ENCODE measurements at regions not wholly inside any gene's neighbourhood (a gene's known extent, or its start where the extent isn't known, plus 50 kb on each side); places are given as distances from the start of the nearest gene placed in this dataset.

DNA sequence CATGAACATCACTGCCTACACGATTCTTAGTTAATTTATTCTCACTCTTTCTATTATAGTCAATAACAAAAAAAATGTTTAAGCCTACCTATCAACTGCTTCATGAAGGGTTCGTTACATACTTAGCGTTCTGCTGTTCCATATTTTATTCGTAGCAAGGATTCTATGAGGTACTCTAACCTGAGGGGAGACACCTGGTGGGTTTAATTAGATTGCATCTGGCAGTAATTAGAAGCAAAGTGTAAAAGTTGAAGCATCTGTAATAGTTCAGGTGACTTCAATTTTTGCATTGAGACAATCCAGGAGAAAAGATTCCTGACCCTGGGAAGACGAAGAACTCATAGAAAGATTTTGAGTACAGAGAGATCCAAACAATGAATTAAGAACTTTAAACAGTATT lies 1655.8 kb upstream of the TENM3 start:
- H3K27ac Mint-ChIP-seq: no peak overlapping the region
- H3K9me3 Mint-ChIP-seq: peaks cover 0 to 4% (median 0%) of the 10 kb centered on the region in 7 donors

DNA sequence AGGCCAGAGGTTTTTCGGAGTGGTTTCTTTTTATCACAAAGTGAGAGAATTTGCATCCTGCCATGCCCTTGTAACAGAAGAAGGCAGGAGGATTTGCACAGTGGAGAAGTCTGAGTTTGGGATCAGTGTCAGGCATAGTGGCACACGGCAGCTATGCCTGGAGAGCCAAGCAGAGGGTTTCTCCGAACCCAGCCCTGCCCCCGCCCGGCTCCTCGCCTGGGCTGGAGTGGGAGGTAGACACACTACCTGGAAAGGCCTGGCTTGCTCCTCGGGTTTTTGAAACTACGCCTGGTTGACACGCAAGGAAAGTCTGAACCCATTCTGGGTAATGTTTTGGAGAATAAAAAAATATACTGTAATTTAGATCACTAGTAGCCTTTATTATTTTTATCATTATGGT lies 1653.6 kb upstream of the TENM3 start:
- H3K36me3 ChIP-seq (replicated peaks in 1 of 2; ENCODE audit: control insufficient read depth in 1 of 2, insufficient read depth in 2 of 2, low read length in 2 of 2): no peaks in the 10 kb centered on the region
- H3K79me2 ChIP-seq (ENCODE audit: insufficient read depth, low read length): no peaks in the 10 kb centered on the region
- H3K36me3 Mint-ChIP-seq: no peaks in the 10 kb centered on the region
- no peak overlapping the region for H3K4me3 ChIP-seq (replicated peaks in 1 of 3; ENCODE audit: low read depth in 2 of 3, low read length in 3 of 3)
- TF ChIP-seq, protein P1, sequence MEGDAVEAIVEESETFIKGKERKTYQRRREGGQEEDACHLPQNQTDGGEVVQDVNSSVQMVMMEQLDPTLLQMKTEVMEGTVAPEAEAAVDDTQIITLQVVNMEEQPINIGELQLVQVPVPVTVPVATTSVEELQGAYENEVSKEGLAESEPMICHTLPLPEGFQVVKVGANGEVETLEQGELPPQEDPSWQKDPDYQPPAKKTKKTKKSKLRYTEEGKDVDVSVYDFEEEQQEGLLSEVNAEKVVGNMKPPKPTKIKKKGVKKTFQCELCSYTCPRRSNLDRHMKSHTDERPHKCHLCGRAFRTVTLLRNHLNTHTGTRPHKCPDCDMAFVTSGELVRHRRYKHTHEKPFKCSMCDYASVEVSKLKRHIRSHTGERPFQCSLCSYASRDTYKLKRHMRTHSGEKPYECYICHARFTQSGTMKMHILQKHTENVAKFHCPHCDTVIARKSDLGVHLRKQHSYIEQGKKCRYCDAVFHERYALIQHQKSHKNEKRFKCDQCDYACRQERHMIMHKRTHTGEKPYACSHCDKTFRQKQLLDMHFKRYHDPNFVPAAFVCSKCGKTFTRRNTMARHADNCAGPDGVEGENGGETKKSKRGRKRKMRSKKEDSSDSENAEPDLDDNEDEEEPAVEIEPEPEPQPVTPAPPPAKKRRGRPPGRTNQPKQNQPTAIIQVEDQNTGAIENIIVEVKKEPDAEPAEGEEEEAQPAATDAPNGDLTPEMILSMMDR (IDR thresholded peaks at IDR 0.05): no peak
- WGBS (ENCODE audit: insufficient coverage): 93% methylated on average over 6 of the region's 9 CpGs
- no peak overlapping the region for H3K27ac ChIP-seq (ENCODE audit: low read depth in 1 of 2, low read length in 2 of 2)
- no peaks in the 10 kb centered on the region for H3K27me3 Mint-ChIP-seq (ENCODE audit: low read depth in 3 of 3)
- H3K4me1 Mint-ChIP-seq: no peaks in the 10 kb centered on the region
- no peak for DNase-seq
- peaks cover 0 to 5% of the 10 kb centered on the region in 2 donors for H3K9me3 ChIP-seq (replicated peaks in 1 of 2; ENCODE audit: control insufficient read depth in 1 of 2, insufficient read depth in 1 of 2, low read length in 2 of 2)
- intact Hi-C loops (cut with micrococcal nuclease): no loop called here
- peaks cover 0 to 6% (median 1%) of the 10 kb centered on the region in 7 donors for H3K9me3 Mint-ChIP-seq
- H4K20me1 ChIP-seq (ENCODE audit: insufficient read depth, low read length): no peaks in the 10 kb centered on the region
- H3K27me3 ChIP-seq (ENCODE audit: control insufficient read depth in 2 of 2, insufficient read depth in 2 of 2, low read length in 2 of 2): no peaks in the 10 kb centered on the region
- no peak overlapping the region for H3K27ac Mint-ChIP-seq
- H3K4me2 ChIP-seq (replicated peaks; ENCODE audit: extremely low read depth, low read length, poor library complexity, severe bottlenecking): no peak overlapping the region
- H3K4me1 ChIP-seq (ENCODE audit: control insufficient read depth in 1 of 2, insufficient read depth in 2 of 2, low read length in 2 of 2): no peaks in the 10 kb centered on the region
- H3K4me3 Mint-ChIP-seq: no peak overlapping the region
- no peak overlapping the region for H2AFZ ChIP-seq (ENCODE audit: insufficient read depth, low read depth, low read length, poor library complexity, severe bottlenecking)
- no peak overlapping the region for H3K9ac ChIP-seq (ENCODE audit: insufficient read depth, low read length, poor library complexity, severe bottlenecking)

More for the DNA sequence above, 1655.8 kb upstream of the TENM3 start:
- Histone ChIP-seq H3K79me2 (ENCODE audit: insufficient read depth, low read length) (no peaks in the 10 kb centered on the region), H3K4me3 (replicated peaks in 1 of 3; ENCODE audit: low read depth in 2 of 3, low read length in 3 of 3) (no peak overlapping the region), H3K4me1 (ENCODE audit: control insufficient read depth in 1 of 2, insufficient read depth in 2 of 2, low read length in 2 of 2) (no peaks in the 10 kb centered on the region), H3K9me3 (replicated peaks in 1 of 2; ENCODE audit: control insufficient read depth in 1 of 2, insufficient read depth in 1 of 2, low read length in 2 of 2) (peaks cover 0 to 5% of the 10 kb centered on the region in 2 donors), H3K36me3 (replicated peaks in 1 of 2; ENCODE audit: control insufficient read depth in 1 of 2, insufficient read depth in 2 of 2, low read length in 2 of 2) (no peaks in the 10 kb centered on the region), H3K9ac (ENCODE audit: insufficient read depth, low read length, poor library complexity, severe bottlenecking) (no peak overlapping the region), H3K27ac (ENCODE audit: low read depth in 1 of 2, low read length in 2 of 2) (no peak overlapping the region), H3K4me2 (replicated peaks; ENCODE audit: extremely low read depth, low read length, poor library complexity, severe bottlenecking) (no peak overlapping the region), H2AFZ (ENCODE audit: insufficient read depth, low read depth, low read length, poor library complexity, severe bottlenecking) (no peak overlapping the region), H3K27me3 (ENCODE audit: control insufficient read depth in 2 of 2, insufficient read depth in 2 of 2, low read length in 2 of 2) (no peaks in the 10 kb centered on the region), H4K20me1 (ENCODE audit: insufficient read depth, low read length) (no peaks in the 10 kb centered on the region)
- intact Hi-C loops (cut with micrococcal nuclease): no loop called here
- no peaks in the 10 kb centered on the region for H3K4me1 Mint-ChIP-seq
- H3K4me3 Mint-ChIP-seq: no peak overlapping the region
- no peaks in the 10 kb centered on the region for H3K36me3 Mint-ChIP-seq
- TF ChIP-seq, protein P1 (IDR thresholded peaks at IDR 0.05): no peak
- WGBS (ENCODE audit: insufficient coverage): no CpG with 5 or more reads among the region's 5 CpGs
- no peak for DNase-seq
- no peaks in the 10 kb centered on the region for H3K27me3 Mint-ChIP-seq (ENCODE audit: low read depth in 3 of 3)

Measured in CD14-positive monocyte (primary cell).